SK-N-SH (cell line): ENCODE measurements at regions not wholly inside any gene's neighbourhood (a gene's known extent, or its start where the extent isn't known, plus 50 kb on each side); places are given as distances from the start of the nearest gene placed in this dataset.

Source experiments
- CTCF ChIA-PET: fragments of 300-600, 350-600 bp; formaldehyde crosslinking; extraction: SDS; loops from one replicate; lab custom pipeline; 2021; lab: Yijun Ruan, JAX
- POLR2A ChIA-PET: fragments of 350-600 bp; sonication (Branson Sonifier 250); formaldehyde crosslinking; extraction: SDS; loops from one replicate; lab custom pipeline; 2020; ENCODE audit warnings: antibody characterized with exemption, inconsistent platforms; lab: Yijun Ruan, JAX
- DNase-seq: peaks from one replicate; pipeline ENCODE4 v3.0.0; 2012
- H2AFZ ChIP-seq: fragments of 200-600 bp; sonication (generic); 2 replicates; pipeline ENCODE4 v1.8.1; 2016; ENCODE audit warnings: antibody characterized with exemption, mild to moderate bottlenecking, low read depth
- H3F3A ChIP-seq: fragments of 200-600 bp; sonication (generic); replicated peaks from 2 replicates; pipeline ENCODE3; 2016; ENCODE audit warnings: antibody characterized with exemption, mild to moderate bottlenecking; ENCODE audit not compliant: insufficient read depth
- H3K27ac ChIP-seq, 2 experiments: fragments of 200-500 bp in 1 of 2; fragments of 200-600 bp in 1 of 2; sonication (Bioruptor generic) in 1 of 2; sonication (generic), shearing (Covaris generic) in 1 of 2; 2 replicates each; pipeline versions ENCODE4 v1.5.1 to v1.6.1; 2014 to 2016; ENCODE audit warnings: low read depth in 2 of 2, inconsistent platforms in 1 of 2, low read length in 1 of 2, mild to moderate bottlenecking in 1 of 2, mixed read lengths in 1 of 2
- H3K27me3 ChIP-seq: fragments of 200-600 bp; sonication (generic), shearing (Covaris generic); 2 replicates; pipeline ENCODE4 v1.6.1; 2016; ENCODE audit warnings: mixed run types; ENCODE audit not compliant: insufficient read depth
- H3K36me3 ChIP-seq, 2 experiments: fragments of 200-500 bp in 1 of 2; fragments of 200-600 bp in 1 of 2; sonication (Bioruptor generic) in 1 of 2; sonication (generic) in 1 of 2; replicated peaks in 1 of 2; 2 replicates each; pipeline versions ENCODE3 to v1.5.1; 2014 to 2016; ENCODE audit warnings: low read length in 1 of 2, mild to moderate bottlenecking in 1 of 2; ENCODE audit not compliant: insufficient read depth in 2 of 2, control insufficient read depth in 1 of 2
- H3K4me1 ChIP-seq, 2 experiments: fragments of 200-500 bp in 1 of 2; fragments of 200-600 bp in 1 of 2; sonication (Bioruptor generic) in 1 of 2; sonication (generic), shearing (Covaris generic) in 1 of 2; 2 replicates each; pipeline versions ENCODE4 v1.5.1 to v1.6.1; 2014 to 2016; ENCODE audit warnings: low read depth in 1 of 2, low read length in 1 of 2, mixed run types in 1 of 2; ENCODE audit not compliant: insufficient read depth in 2 of 2, control insufficient read depth in 1 of 2
- H3K4me2 ChIP-seq: fragments of 200-600 bp; sonication (generic), shearing (Covaris generic); 2 replicates; pipeline ENCODE4 v1.6.1; 2017; ENCODE audit warnings: mixed run types
- H3K4me3 ChIP-seq, 2 experiments: fragments of 200-500 bp in 1 of 2; fragments of 200-600 bp in 1 of 2; sonication (Bioruptor generic) in 1 of 2; sonication (generic), shearing (Covaris generic) in 1 of 2; 2 replicates each; pipeline versions ENCODE4 v1.5.1 to v1.8.1; 2014 to 2016; ENCODE audit warnings: low read depth in 2 of 2, inconsistent platforms in 1 of 2, low read length in 1 of 2, mild to moderate bottlenecking in 1 of 2, mixed read lengths in 1 of 2, moderate library complexity in 1 of 2
- H3K79me2 ChIP-seq: fragments of 200-600 bp; sonication (generic); 2 replicates; pipeline ENCODE4 v1.8.1; 2017; ENCODE audit warnings: mild to moderate bottlenecking; ENCODE audit not compliant: insufficient read depth
- H3K9ac ChIP-seq: fragments of 200-600 bp; sonication (generic); 2 replicates; pipeline ENCODE4 v1.6.1; 2017; ENCODE audit warnings: mixed run types
- H3K9me2 ChIP-seq: fragments of 200-600 bp; sonication (generic); 2 replicates; pipeline ENCODE4 v1.6.1; 2017; ENCODE audit warnings: mixed run types
- H3K9me3 ChIP-seq: fragments of 200-600 bp; sonication (generic); 2 replicates; pipeline ENCODE4 v1.6.1; 2017; ENCODE audit warnings: mixed run types, mild to moderate bottlenecking, moderate library complexity
- H4K20me1 ChIP-seq: fragments of 200-600 bp; sonication (generic); 2 replicates; pipeline ENCODE4 v1.6.1; 2017; ENCODE audit warnings: mild to moderate bottlenecking, mixed run types; ENCODE audit not compliant: insufficient read depth
- CHD2 ChIP-seq: fragments of 150-350 bp; IDR thresholded peaks from 2 replicates; pipeline ENCODE4 v1.6.1; 2018; ENCODE audit warnings: low read length; ENCODE audit not compliant: partially characterized antibody
- FOSL2 ChIP-seq: IDR thresholded peaks from 2 replicates; pipeline ENCODE4 v1.4.0; 2012; ENCODE audit warnings: low read depth, mild to moderate bottlenecking, moderate library complexity, borderline replicate concordance
- FOXJ3 ChIP-seq: sonication (generic); formaldehyde crosslinking; IDR thresholded peaks from 2 replicates; pipeline ENCODE4 v1.5.1; 2020; ENCODE audit warnings: mild to moderate bottlenecking, missing genetic modification reagents
- FOXM1 ChIP-seq: IDR thresholded peaks from 2 replicates; pipeline ENCODE4 v1.4.0; 2012; ENCODE audit warnings: low read depth, mild to moderate bottlenecking
- GABPA ChIP-seq: IDR thresholded peaks from 2 replicates; pipeline ENCODE4 v1.4.0; 2012; ENCODE audit warnings: low read depth, mild to moderate bottlenecking
- GATA2 ChIP-seq: sonication (generic); formaldehyde crosslinking; IDR thresholded peaks from 2 replicates; pipeline ENCODE4 v1.5.0; 2020; ENCODE audit warnings: mild to moderate bottlenecking, missing genetic modification reagents
- MXI1 ChIP-seq: IDR thresholded peaks from 2 replicates; pipeline ENCODE4 v1.6.1; 2012; ENCODE audit warnings: mild to moderate bottlenecking, low read depth, low read length, improper control_type of control experiment
- NFIC ChIP-seq: IDR thresholded peaks from 2 replicates; pipeline ENCODE4 v1.4.0; 2012; ENCODE audit warnings: borderline replicate concordance
- RAD21 ChIP-seq: IDR thresholded peaks from 2 replicates; pipeline ENCODE4 v1.6.1; 2012; ENCODE audit warnings: mild to moderate bottlenecking, low read length
- TAF1 ChIP-seq: IDR thresholded peaks from 2 replicates; pipeline ENCODE4 v1.6.1; 2012; ENCODE audit warnings: low read depth, mild to moderate bottlenecking, low read length, moderate library complexity, borderline replicate concordance
- YY1 ChIP-seq: IDR thresholded peaks from 2 replicates; pipeline ENCODE4 v1.4.0; 2012; ENCODE audit warnings: low read depth, mild to moderate bottlenecking
- WGBS: methylation state at CpG from one replicate; pipeline ENCODE4 v1.1.6; 2017; ENCODE audit warnings: low lambda C conversion rate; 5-methylcytosine and 5-hydroxymethylcytosine counted together
- TF ChIP-seq, protein P1 (sequence below): fragments of 200-600 bp; sonication (generic); IDR thresholded peaks from 2 replicates; pipeline ENCODE4 v1.6.1; 2017; ENCODE audit warnings: antibody characterized with exemption, mild to moderate bottlenecking, moderate library complexity
- TF ChIP-seq, protein P2 (sequence below): IDR thresholded peaks from 2 replicates; pipeline ENCODE4 v1.4.0; 2012; ENCODE audit warnings: low read depth
- TF ChIP-seq, protein P3 (sequence below): IDR thresholded peaks from 2 replicates; pipeline ENCODE4 v1.4.0; 2012; ENCODE audit warnings: low read depth, borderline replicate concordance
- TF ChIP-seq, protein P4 (sequence below): IDR thresholded peaks from 2 replicates; pipeline ENCODE4 v1.6.1; 2012; ENCODE audit warnings: mild to moderate bottlenecking, low read depth, low read length, moderate library complexity

- H3K9me2 ChIP-seq = no peaks in the 10 kb centered on the region
- peak overlapping the region; percentile 52; the same call in 1 of the 2 replicates for H3K4me2 ChIP-seq
- no peak overlapping the region for H3K4me3 ChIP-seq
- POLR2A ChIA-PET = no interaction called here
- TF ChIP-seq, protein P1, sequence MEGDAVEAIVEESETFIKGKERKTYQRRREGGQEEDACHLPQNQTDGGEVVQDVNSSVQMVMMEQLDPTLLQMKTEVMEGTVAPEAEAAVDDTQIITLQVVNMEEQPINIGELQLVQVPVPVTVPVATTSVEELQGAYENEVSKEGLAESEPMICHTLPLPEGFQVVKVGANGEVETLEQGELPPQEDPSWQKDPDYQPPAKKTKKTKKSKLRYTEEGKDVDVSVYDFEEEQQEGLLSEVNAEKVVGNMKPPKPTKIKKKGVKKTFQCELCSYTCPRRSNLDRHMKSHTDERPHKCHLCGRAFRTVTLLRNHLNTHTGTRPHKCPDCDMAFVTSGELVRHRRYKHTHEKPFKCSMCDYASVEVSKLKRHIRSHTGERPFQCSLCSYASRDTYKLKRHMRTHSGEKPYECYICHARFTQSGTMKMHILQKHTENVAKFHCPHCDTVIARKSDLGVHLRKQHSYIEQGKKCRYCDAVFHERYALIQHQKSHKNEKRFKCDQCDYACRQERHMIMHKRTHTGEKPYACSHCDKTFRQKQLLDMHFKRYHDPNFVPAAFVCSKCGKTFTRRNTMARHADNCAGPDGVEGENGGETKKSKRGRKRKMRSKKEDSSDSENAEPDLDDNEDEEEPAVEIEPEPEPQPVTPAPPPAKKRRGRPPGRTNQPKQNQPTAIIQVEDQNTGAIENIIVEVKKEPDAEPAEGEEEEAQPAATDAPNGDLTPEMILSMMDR = no peak
- TF ChIP-seq YY1 (no peak), TAF1 (no peak), GATA2 (CRISPR knock-in tag) (no peak), FOXJ3 (CRISPR knock-in tag) (no peak), FOXM1 (no peak), CHD2 (no peak), GABPA (no peak), NFIC (no peak), FOSL2 (no peak)
- TF ChIP-seq, protein P2, sequence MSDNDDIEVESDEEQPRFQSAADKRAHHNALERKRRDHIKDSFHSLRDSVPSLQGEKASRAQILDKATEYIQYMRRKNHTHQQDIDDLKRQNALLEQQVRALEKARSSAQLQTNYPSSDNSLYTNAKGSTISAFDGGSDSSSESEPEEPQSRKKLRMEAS = no peak
- TF ChIP-seq, protein P3, sequence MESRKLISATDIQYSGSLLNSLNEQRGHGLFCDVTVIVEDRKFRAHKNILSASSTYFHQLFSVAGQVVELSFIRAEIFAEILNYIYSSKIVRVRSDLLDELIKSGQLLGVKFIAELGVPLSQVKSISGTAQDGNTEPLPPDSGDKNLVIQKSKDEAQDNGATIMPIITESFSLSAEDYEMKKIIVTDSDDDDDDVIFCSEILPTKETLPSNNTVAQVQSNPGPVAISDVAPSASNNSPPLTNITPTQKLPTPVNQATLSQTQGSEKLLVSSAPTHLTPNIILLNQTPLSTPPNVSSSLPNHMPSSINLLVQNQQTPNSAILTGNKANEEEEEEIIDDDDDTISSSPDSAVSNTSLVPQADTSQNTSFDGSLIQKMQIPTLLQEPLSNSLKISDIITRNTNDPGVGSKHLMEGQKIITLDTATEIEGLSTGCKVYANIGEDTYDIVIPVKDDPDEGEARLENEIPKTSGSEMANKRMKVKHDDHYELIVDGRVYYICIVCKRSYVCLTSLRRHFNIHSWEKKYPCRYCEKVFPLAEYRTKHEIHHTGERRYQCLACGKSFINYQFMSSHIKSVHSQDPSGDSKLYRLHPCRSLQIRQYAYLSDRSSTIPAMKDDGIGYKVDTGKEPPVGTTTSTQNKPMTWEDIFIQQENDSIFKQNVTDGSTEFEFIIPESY = no peak
- no peaks in the 10 kb centered on the region for H3K4me1 ChIP-seq
- H3K27ac ChIP-seq = peak overlapping the region in 1 of 2 experiments; percentile 9; a peak in 1 of 4 replicates
- CTCF ChIA-PET = no interaction called here
- H3K36me3 ChIP-seq = no peaks in the 10 kb centered on the region
- no peaks in the 10 kb centered on the region for H3K27me3 ChIP-seq
- H2AFZ ChIP-seq = no peak overlapping the region
- H4K20me1 ChIP-seq = no peaks in the 10 kb centered on the region
- WGBS = 18% methylated on average over 3 of the region's 3 CpGs
- H3K79me2 ChIP-seq = no peaks in the 10 kb centered on the region
- DNase-seq = no peak
- H3F3A ChIP-seq = no peaks in the 10 kb centered on the region
- H3K9me3 ChIP-seq = no peaks in the 10 kb centered on the region
- H3K9ac ChIP-seq = no peak overlapping the region
These were observed 125.1 kb upstream of the SGCD start for GRCh38 chr5:156201788-156202403.

GRCh38 chr5:156208271-156208670 lies 118.7 kb upstream of the SGCD start:
- Histone ChIP-seq H3K9ac (no peak overlapping the region), H3K4me2 (no peak overlapping the region), H3K27ac (no peak overlapping the region), H2AFZ (no peak overlapping the region), H4K20me1 (no peaks in the 10 kb centered on the region), H3F3A (no peaks in the 10 kb centered on the region), H3K9me3 (no peaks in the 10 kb centered on the region), H3K9me2 (no peaks in the 10 kb centered on the region), H3K4me1 (no peaks in the 10 kb centered on the region), H3K79me2 (no peaks in the 10 kb centered on the region), H3K36me3 (no peaks in the 10 kb centered on the region), H3K4me3 (no peak overlapping the region), H3K27me3 (no peaks in the 10 kb centered on the region)
- TF ChIP-seq RAD21 (no peak), FOSL2 (no peak), MXI1 (no peak)
- TF ChIP-seq, protein P1 = no peak
- TF ChIP-seq, protein P4, sequence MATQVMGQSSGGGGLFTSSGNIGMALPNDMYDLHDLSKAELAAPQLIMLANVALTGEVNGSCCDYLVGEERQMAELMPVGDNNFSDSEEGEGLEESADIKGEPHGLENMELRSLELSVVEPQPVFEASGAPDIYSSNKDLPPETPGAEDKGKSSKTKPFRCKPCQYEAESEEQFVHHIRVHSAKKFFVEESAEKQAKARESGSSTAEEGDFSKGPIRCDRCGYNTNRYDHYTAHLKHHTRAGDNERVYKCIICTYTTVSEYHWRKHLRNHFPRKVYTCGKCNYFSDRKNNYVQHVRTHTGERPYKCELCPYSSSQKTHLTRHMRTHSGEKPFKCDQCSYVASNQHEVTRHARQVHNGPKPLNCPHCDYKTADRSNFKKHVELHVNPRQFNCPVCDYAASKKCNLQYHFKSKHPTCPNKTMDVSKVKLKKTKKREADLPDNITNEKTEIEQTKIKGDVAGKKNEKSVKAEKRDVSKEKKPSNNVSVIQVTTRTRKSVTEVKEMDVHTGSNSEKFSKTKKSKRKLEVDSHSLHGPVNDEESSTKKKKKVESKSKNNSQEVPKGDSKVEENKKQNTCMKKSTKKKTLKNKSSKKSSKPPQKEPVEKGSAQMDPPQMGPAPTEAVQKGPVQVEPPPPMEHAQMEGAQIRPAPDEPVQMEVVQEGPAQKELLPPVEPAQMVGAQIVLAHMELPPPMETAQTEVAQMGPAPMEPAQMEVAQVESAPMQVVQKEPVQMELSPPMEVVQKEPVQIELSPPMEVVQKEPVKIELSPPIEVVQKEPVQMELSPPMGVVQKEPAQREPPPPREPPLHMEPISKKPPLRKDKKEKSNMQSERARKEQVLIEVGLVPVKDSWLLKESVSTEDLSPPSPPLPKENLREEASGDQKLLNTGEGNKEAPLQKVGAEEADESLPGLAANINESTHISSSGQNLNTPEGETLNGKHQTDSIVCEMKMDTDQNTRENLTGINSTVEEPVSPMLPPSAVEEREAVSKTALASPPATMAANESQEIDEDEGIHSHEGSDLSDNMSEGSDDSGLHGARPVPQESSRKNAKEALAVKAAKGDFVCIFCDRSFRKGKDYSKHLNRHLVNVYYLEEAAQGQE = peak; percentile 83; the same call in 1 of the 2 replicates
- DNase-seq = no peak
- ChIA-PET CTCF (no interaction called here), POLR2A (no interaction called here)
